ENCODE measurements at regions not wholly inside any gene's neighbourhood (a gene's known extent, or its start where the extent isn't known, plus 50 kb on each side); places are given as distances from the start of the nearest gene placed in this dataset.

DNA sequence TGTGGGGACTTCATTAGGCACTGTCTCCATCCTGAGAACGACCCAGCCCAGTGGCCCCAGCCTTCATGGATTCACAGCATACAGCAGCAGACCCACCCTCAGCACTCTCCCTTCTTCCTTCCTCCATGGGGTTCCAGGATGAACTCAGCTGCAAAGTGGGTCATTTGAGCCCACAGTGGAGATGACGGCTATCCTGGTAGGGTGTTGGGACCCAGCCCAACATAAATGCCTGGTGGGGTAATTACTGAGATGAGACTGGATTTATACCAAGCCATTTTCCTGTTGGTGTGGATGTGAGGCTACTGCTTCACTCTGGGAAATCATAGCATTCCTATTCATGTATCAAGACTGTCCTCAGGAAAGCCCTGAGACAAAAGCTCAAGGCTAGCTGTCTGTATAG, 536.7 kb upstream of the TNP1 start:
- TF ChIP-seq, protein P1, sequence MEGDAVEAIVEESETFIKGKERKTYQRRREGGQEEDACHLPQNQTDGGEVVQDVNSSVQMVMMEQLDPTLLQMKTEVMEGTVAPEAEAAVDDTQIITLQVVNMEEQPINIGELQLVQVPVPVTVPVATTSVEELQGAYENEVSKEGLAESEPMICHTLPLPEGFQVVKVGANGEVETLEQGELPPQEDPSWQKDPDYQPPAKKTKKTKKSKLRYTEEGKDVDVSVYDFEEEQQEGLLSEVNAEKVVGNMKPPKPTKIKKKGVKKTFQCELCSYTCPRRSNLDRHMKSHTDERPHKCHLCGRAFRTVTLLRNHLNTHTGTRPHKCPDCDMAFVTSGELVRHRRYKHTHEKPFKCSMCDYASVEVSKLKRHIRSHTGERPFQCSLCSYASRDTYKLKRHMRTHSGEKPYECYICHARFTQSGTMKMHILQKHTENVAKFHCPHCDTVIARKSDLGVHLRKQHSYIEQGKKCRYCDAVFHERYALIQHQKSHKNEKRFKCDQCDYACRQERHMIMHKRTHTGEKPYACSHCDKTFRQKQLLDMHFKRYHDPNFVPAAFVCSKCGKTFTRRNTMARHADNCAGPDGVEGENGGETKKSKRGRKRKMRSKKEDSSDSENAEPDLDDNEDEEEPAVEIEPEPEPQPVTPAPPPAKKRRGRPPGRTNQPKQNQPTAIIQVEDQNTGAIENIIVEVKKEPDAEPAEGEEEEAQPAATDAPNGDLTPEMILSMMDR (conservative IDR thresholded peaks at IDR 0.05; ENCODE audit: low read length) = no peak
- no peak for TF ChIP-seq EZH2phosphoT487 (IDR thresholded peaks at IDR 0.05; ENCODE audit: borderline replicate concordance, low read depth, low read length)
